Neural cell (in vitro differentiated cells): ENCODE measurements at regions not wholly inside any gene's neighbourhood (a gene's known extent, or its start where the extent isn't known, plus 50 kb on each side); places are given as distances from the start of the nearest gene placed in this dataset.

Experiments used
- H2AFZ ChIP-seq: fragments of 200-600, 300-800 bp; sonication (generic), shearing (Covaris generic); 2 replicates; pipeline ENCODE4 v1.6.0; 2014; ENCODE audit warnings: low read depth, mild to moderate bottlenecking, antibody characterized with exemption, low read length, moderate library complexity
- H3F3A ChIP-seq: fragments of 200-600 bp; shearing (Covaris generic); 2 replicates; pipeline ENCODE4 v1.6.1; 2016; ENCODE audit warnings: mild to moderate bottlenecking, moderate library complexity, mixed read lengths, antibody characterized with exemption, low read length; ENCODE audit not compliant: insufficient read depth, poor library complexity, severe bottlenecking
- H3K27ac ChIP-seq: fragments of 200-600, 300-800 bp; sonication (generic), shearing (Covaris generic); 2 replicates; pipeline ENCODE4 v1.5.1; 2014; ENCODE audit warnings: mild to moderate bottlenecking, low read length, moderate library complexity
- H3K27me3 ChIP-seq: fragments of 300-800, 200-600 bp; sonication (generic), shearing (Covaris generic); 2 replicates; pipeline ENCODE4 v1.6.0; 2014; ENCODE audit warnings: mild to moderate bottlenecking, low read depth, low read length, moderate library complexity; ENCODE audit not compliant: insufficient read depth
- H3K36me3 ChIP-seq: fragments of 300-800, 200-600 bp; sonication (generic), shearing (Covaris generic); 2 replicates; pipeline ENCODE4 v1.5.1; 2014; ENCODE audit warnings: mild to moderate bottlenecking, antibody characterized with exemption, low read length, moderate library complexity; ENCODE audit not compliant: insufficient read depth
- H3K4me2 ChIP-seq: fragments of 300-800, 200-600 bp; sonication (generic), shearing (Covaris generic); 2 replicates; pipeline ENCODE4 v1.6.0; 2014; ENCODE audit warnings: mild to moderate bottlenecking, low read length
- H3K4me3 ChIP-seq: fragments of 300-800, 200-600 bp; sonication (generic), shearing (Covaris generic); 2 replicates; pipeline ENCODE4 v1.5.1; 2014; ENCODE audit warnings: mild to moderate bottlenecking, low read length, moderate library complexity
- H3K79me2 ChIP-seq: fragments of 200-600 bp; shearing (Covaris generic); replicated peaks from 2 replicates; pipeline ENCODE4 v1.6.0; 2014; ENCODE audit warnings: mild to moderate bottlenecking, low read length, moderate library complexity; ENCODE audit not compliant: insufficient read depth
- H3K9ac ChIP-seq: fragments of 300-800, 200-600 bp; sonication (generic), shearing (Covaris generic); 2 replicates; pipeline ENCODE4 v1.6.1; 2016; ENCODE audit warnings: mild to moderate bottlenecking, low read length, mixed read lengths
- H3K9me2 ChIP-seq: fragments of 200-600 bp; shearing (Covaris generic); 2 replicates; pipeline ENCODE4 v1.6.1; 2016; ENCODE audit warnings: mild to moderate bottlenecking, low read length, mixed read lengths; ENCODE audit not compliant: insufficient read depth
- H3K9me3 ChIP-seq: fragments of 200-600, 300-800 bp; sonication (generic), shearing (Covaris generic); 2 replicates; pipeline ENCODE4 v1.6.1; 2016; ENCODE audit warnings: mild to moderate bottlenecking, mixed run types, low read length, moderate library complexity, mixed read lengths
- H4K20me1 ChIP-seq: fragments of 200-600 bp; shearing (Covaris generic); 2 replicates; pipeline ENCODE4 v1.6.1; 2016; ENCODE audit warnings: mild to moderate bottlenecking, mixed run types; ENCODE audit not compliant: insufficient read depth
- EP300 ChIP-seq: fragments of 450-650 bp; conservative IDR thresholded peaks from 2 replicates; pipeline ENCODE4 v1.6.1; 2014; ENCODE audit warnings: antibody characterized with exemption, mild to moderate bottlenecking, moderate library complexity; ENCODE audit not compliant: poor library complexity, severe bottlenecking
- EZH2 ChIP-seq: fragments of 200-600, 300-800 bp; shearing (Covaris generic), sonication (generic); IDR thresholded peaks from 2 replicates; pipeline ENCODE4 v1.6.1; 2014; ENCODE audit warnings: antibody characterized with exemption, low read length, borderline replicate concordance, mild to moderate bottlenecking; ENCODE audit not compliant: insufficient read depth, poor library complexity, severe bottlenecking
- MXI1 ChIP-seq: fragments of 450-650 bp; conservative IDR thresholded peaks from 2 replicates; pipeline ENCODE4 v1.6.1; 2014; ENCODE audit warnings: antibody characterized with exemption, mild to moderate bottlenecking; ENCODE audit not compliant: poor library complexity, severe bottlenecking
- POLR2AphosphoS5 ChIP-seq: IDR thresholded peaks from 2 replicates; pipeline ENCODE4 v1.6.1; 2012
- RAD21 ChIP-seq: fragments of 450-650 bp; conservative IDR thresholded peaks from 2 replicates; pipeline ENCODE4 v1.6.1; 2014; ENCODE audit warnings: antibody characterized with exemption, mild to moderate bottlenecking, moderate library complexity
- SMC3 ChIP-seq: fragments of 450-650 bp; conservative IDR thresholded peaks from 2 replicates; pipeline ENCODE4 v1.6.1; 2014; ENCODE audit warnings: antibody characterized with exemption, mild to moderate bottlenecking, moderate library complexity; ENCODE audit not compliant: poor library complexity
- TAF1 ChIP-seq: IDR thresholded peaks from 2 replicates; pipeline ENCODE4 v1.6.1; 2012; ENCODE audit warnings: low read depth
- TF ChIP-seq, protein P1 (sequence below): IDR thresholded peaks from 2 replicates; pipeline ENCODE4 v1.6.1; 2012; ENCODE audit warnings: borderline replicate concordance
- TF ChIP-seq, protein P2 (sequence below): fragments of 450-650 bp; IDR thresholded peaks from 2 replicates; pipeline ENCODE4 v1.5.1; 2014; ENCODE audit warnings: antibody characterized with exemption, mild to moderate bottlenecking, moderate library complexity; ENCODE audit not compliant: poor library complexity, severe bottlenecking

GRCh38 chr4:97159625-97160024, 983.7 kb downstream of the STPG2 start:
- no peak overlapping the region for H3K4me2 ChIP-seq
- no peaks in the 10 kb centered on the region for H3K9me3 ChIP-seq
- H4K20me1 ChIP-seq: no peaks in the 10 kb centered on the region
- H3K36me3 ChIP-seq: no peaks in the 10 kb centered on the region
- no peaks in the 10 kb centered on the region for H3K79me2 ChIP-seq
- H3K4me3 ChIP-seq: no peak overlapping the region
- H3K9me2 ChIP-seq: no peaks in the 10 kb centered on the region
- TF ChIP-seq, protein P1, sequence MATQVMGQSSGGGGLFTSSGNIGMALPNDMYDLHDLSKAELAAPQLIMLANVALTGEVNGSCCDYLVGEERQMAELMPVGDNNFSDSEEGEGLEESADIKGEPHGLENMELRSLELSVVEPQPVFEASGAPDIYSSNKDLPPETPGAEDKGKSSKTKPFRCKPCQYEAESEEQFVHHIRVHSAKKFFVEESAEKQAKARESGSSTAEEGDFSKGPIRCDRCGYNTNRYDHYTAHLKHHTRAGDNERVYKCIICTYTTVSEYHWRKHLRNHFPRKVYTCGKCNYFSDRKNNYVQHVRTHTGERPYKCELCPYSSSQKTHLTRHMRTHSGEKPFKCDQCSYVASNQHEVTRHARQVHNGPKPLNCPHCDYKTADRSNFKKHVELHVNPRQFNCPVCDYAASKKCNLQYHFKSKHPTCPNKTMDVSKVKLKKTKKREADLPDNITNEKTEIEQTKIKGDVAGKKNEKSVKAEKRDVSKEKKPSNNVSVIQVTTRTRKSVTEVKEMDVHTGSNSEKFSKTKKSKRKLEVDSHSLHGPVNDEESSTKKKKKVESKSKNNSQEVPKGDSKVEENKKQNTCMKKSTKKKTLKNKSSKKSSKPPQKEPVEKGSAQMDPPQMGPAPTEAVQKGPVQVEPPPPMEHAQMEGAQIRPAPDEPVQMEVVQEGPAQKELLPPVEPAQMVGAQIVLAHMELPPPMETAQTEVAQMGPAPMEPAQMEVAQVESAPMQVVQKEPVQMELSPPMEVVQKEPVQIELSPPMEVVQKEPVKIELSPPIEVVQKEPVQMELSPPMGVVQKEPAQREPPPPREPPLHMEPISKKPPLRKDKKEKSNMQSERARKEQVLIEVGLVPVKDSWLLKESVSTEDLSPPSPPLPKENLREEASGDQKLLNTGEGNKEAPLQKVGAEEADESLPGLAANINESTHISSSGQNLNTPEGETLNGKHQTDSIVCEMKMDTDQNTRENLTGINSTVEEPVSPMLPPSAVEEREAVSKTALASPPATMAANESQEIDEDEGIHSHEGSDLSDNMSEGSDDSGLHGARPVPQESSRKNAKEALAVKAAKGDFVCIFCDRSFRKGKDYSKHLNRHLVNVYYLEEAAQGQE: no peak
- no peak overlapping the region for H3K9ac ChIP-seq
- H3F3A ChIP-seq: no peaks in the 10 kb centered on the region
- no peaks in the 10 kb centered on the region for H3K27me3 ChIP-seq
- H2AFZ ChIP-seq: no peak overlapping the region
- no peak overlapping the region for H3K27ac ChIP-seq

DNA sequence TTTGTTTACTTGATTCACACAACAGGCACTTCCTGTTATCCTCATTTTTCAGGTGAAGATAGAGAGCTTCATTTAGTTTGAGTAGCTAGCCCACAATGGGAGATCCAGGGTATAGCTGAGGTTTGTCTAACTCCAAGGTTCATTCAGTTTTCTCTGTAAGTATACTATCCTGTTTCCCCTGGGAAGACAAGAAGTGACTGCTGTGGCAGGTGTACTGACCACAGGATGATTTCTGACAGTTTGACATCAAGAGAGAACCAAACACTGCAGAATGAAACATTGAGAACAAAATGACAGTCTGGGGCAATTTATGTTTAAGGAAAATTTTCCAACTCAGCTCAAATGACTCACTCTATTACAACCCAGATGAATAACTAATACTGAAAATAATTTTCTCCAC, 958.0 kb downstream of the STPG2 start:
- Histone ChIP-seq H3K4me3 (no peak overlapping the region), H3K9me3 (no peaks in the 10 kb centered on the region), H3K27me3 (no peaks in the 10 kb centered on the region), H3K4me2 (no peak overlapping the region), H3F3A (no peaks in the 10 kb centered on the region), H3K36me3 (no peaks in the 10 kb centered on the region), H3K9ac (no peak overlapping the region), H3K9me2 (no peaks in the 10 kb centered on the region), H2AFZ (no peak overlapping the region), H3K79me2 (no peaks in the 10 kb centered on the region), H4K20me1 (no peaks in the 10 kb centered on the region), H3K27ac (no peak overlapping the region)
- TF ChIP-seq POLR2AphosphoS5 (no peak), EZH2 (no peak), MXI1 (no peak), RAD21 (no peak), SMC3 (no peak), EP300 (no peak), TAF1 (no peak)
- TF ChIP-seq, protein P1: no peak
- TF ChIP-seq, protein P2, sequence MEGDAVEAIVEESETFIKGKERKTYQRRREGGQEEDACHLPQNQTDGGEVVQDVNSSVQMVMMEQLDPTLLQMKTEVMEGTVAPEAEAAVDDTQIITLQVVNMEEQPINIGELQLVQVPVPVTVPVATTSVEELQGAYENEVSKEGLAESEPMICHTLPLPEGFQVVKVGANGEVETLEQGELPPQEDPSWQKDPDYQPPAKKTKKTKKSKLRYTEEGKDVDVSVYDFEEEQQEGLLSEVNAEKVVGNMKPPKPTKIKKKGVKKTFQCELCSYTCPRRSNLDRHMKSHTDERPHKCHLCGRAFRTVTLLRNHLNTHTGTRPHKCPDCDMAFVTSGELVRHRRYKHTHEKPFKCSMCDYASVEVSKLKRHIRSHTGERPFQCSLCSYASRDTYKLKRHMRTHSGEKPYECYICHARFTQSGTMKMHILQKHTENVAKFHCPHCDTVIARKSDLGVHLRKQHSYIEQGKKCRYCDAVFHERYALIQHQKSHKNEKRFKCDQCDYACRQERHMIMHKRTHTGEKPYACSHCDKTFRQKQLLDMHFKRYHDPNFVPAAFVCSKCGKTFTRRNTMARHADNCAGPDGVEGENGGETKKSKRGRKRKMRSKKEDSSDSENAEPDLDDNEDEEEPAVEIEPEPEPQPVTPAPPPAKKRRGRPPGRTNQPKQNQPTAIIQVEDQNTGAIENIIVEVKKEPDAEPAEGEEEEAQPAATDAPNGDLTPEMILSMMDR: no peak
